ENCODE measurements at regions not wholly inside any gene's neighbourhood (a gene's known extent, or its start where the extent isn't known, plus 50 kb on each side); places are given as distances from the start of the nearest gene placed in this dataset.

- DNase-seq, result no peak
- intact Hi-C loops (cut with DNase I), result no loop called here
- no peaks in the 10 kb centered on the region for H3K9me3 ChIP-seq
- H3K27ac ChIP-seq, result no peak overlapping the region
- TF ChIP-seq CTCF (IDR thresholded peaks at IDR 0.05) (no peak), POLR2A (IDR thresholded peaks at IDR 0.05) (no peak)
- no peak for ATAC-seq
- no peak overlapping the region for H3K4me3 ChIP-seq
- no peaks in the 10 kb centered on the region for H3K27me3 ChIP-seq
- no peaks in the 10 kb centered on the region for H3K4me1 ChIP-seq
- no peaks in the 10 kb centered on the region for H3K36me3 ChIP-seq (replicated peaks in 1 of 2; ENCODE audit: insufficient read depth in 1 of 2, low read depth in 2 of 2)
- WGBS, 2 donors, result 52 to 53% methylated on average over 3 of the region's 3 CpGs
Measured at GRCh38 chr2:2788076-2788475, 457.0 kb upstream of the MYT1L start.

- WGBS, 2 donors, result 71 to 76% methylated on average over 18 to 19 of the region's 19 CpGs
- H3K4me3 ChIP-seq, result no peak overlapping the region
- H3K9me3 ChIP-seq, result no peaks in the 10 kb centered on the region
- no peaks in the 10 kb centered on the region for H3K4me1 ChIP-seq
- ATAC-seq, result no peak
- TF ChIP-seq CTCF (IDR thresholded peaks at IDR 0.05) (no peak), POLR2A (IDR thresholded peaks at IDR 0.05) (no peak)
- no peak overlapping the region for H3K27ac ChIP-seq
- H3K36me3 ChIP-seq (replicated peaks in 1 of 2; ENCODE audit: insufficient read depth in 1 of 2, low read depth in 2 of 2), result no peaks in the 10 kb centered on the region
- H3K27me3 ChIP-seq, result no peaks in the 10 kb centered on the region
- intact Hi-C loops (cut with DNase I), result no loop called here
- no peak for DNase-seq
Measured at GRCh38 chr2:2787301-2787907, 456.3 kb upstream of the MYT1L start.

GRCh38 chr2:2782007-2782406 is 450.9 kb upstream of the MYT1L start:
- no peaks in the 10 kb centered on the region for H3K36me3 ChIP-seq (replicated peaks in 1 of 2; ENCODE audit: insufficient read depth in 1 of 2, low read depth in 2 of 2)
- H3K9me3 ChIP-seq, result no peaks in the 10 kb centered on the region
- intact Hi-C loops (cut with DNase I), result no loop called here
- ATAC-seq, result no peak
- 50 to 66% methylated on average over 8 to 9 of the region's 9 CpGs for WGBS, 2 donors
- H3K4me1 ChIP-seq, result no peaks in the 10 kb centered on the region
- H3K4me3 ChIP-seq, result no peak overlapping the region
- no peaks in the 10 kb centered on the region for H3K27me3 ChIP-seq
- TF ChIP-seq POLR2A (IDR thresholded peaks at IDR 0.05) (no peak), CTCF (IDR thresholded peaks at IDR 0.05) (no peak)
- no peak for DNase-seq
- H3K27ac ChIP-seq, result no peak overlapping the region

- WGBS, 2 donors, result 45 to 55% methylated on average over 3 of the region's 3 CpGs
- ATAC-seq, result no peak
- no peak for DNase-seq
- no peak for TF ChIP-seq POLR2A (IDR thresholded peaks at IDR 0.05)
- TF ChIP-seq CTCF (IDR thresholded peaks at IDR 0.05), result no peak
- Histone ChIP-seq H3K4me3 (no peak overlapping the region), H3K9me3 (no peaks in the 10 kb centered on the region), H3K27me3 (no peaks in the 10 kb centered on the region), H3K36me3 (replicated peaks in 1 of 2; ENCODE audit: insufficient read depth in 1 of 2, low read depth in 2 of 2) (no peaks in the 10 kb centered on the region), H3K27ac (no peak overlapping the region), H3K4me1 (no peaks in the 10 kb centered on the region)
- intact Hi-C loops (cut with DNase I), result no loop called here
Measured at GRCh38 chr2:2779727-2780126, 448.7 kb upstream of the MYT1L start.

GRCh38 chr2:2777876-2778275 is 446.8 kb upstream of the MYT1L start:
- H3K4me3 ChIP-seq, result no peak overlapping the region
- H3K27ac ChIP-seq, result no peak overlapping the region
- TF ChIP-seq CTCF (IDR thresholded peaks at IDR 0.05), result no peak
- DNase-seq (no peak), ATAC-seq (no peak)
- no peaks in the 10 kb centered on the region for H3K9me3 ChIP-seq
- no peaks in the 10 kb centered on the region for H3K27me3 ChIP-seq
- intact Hi-C loops (cut with DNase I), result no loop called here
- 93 to 98% methylated on average over 2 of the region's 2 CpGs for WGBS, 2 donors
- no peaks in the 10 kb centered on the region for H3K36me3 ChIP-seq (replicated peaks in 1 of 2; ENCODE audit: insufficient read depth in 1 of 2, low read depth in 2 of 2)
- no peaks in the 10 kb centered on the region for H3K4me1 ChIP-seq

All from body of pancreas (tissue), 4 donors.